Cerebellar cortex (tissue), 1 donor: ENCODE measurements at regions not wholly inside any gene's neighbourhood (a gene's known extent, or its start where the extent isn't known, plus 50 kb on each side); places are given as distances from the start of the nearest gene placed in this dataset.

Experiments used
- DNase-seq: peaks from one replicate; pipeline ENCODE4 v3.0.0-alpha.2; 2015; ENCODE audit warnings: low spot score

GRCh38 chr3:41041462-41041861 is 157.8 kb upstream of the CTNNB1 start:
- no peak for DNase-seq

- DNase-seq, result no peak
These were observed 157.4 kb upstream of the CTNNB1 start for GRCh38 chr3:41041899-41042298.

- no peak for DNase-seq
These were observed 154.8 kb upstream of the CTNNB1 start for GRCh38 chr3:41044523-41044922.

GRCh38 chr3:41045491-41045890 is 153.8 kb upstream of the CTNNB1 start:
- DNase-seq, result no peak

DNA sequence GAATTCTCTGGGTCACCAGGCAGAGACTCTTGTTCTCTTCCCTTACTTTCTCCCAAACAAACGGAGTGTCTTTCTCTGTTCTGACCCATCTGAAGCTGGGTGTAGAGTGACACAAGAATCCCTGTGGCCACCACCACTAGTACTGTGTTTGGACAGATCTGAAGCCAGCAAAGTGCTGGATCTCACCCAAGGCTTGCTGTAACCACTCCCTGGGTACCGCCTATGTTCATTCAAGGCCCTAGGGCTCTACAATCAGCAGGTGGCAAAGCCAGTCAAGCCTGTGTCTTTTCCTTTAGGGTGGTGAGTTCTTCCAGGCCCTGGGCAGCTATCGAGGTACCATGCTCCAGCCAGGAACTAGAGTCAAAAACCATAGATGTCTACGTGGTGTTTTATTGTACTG is 149.2 kb upstream of the CTNNB1 start:
- no peak for DNase-seq

DNA sequence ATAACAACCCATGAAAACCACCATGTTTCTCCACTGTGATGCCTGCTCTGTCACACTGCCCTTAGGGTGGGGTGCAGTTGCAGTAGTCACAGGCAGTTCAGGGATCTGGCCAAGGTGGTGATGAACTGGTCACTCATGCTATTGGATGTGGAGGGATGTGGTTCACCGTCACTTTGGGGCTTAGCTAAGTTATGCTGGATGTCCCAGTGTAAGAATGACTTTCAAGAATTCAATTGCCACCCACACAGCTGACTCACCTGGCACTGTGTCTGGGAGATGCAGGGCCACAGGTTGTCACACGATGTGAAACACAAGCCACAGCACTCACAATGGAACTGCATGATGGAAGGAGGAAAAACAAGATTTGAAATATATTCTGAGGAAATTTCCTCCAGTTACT is 146.1 kb upstream of the CTNNB1 start:
- DNase-seq, result no peak

- no peak for DNase-seq
These were observed 139.2 kb upstream of the CTNNB1 start for GRCh38 chr3:41060106-41060505.

DNA sequence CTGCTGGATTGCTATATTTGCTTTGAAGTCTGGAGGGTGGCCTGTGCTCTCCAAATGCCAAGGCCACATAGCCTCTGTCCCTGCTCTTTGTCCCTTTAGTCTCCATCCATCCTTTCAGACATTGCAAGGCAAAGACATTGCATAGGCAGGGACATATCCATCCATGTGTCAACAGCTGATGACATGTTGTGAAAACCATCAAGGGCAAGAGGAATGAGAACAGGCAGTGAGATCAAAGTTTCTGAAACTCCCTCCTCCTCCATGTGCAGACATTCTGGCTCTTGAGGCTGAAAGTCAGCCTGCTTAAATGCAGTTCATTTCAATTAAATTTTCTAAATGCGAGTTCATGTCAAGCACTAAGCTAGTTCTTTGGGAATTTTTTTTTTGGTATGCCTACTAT is 135.2 kb upstream of the CTNNB1 start:
- no peak for DNase-seq

GRCh38 chr3:41064526-41064925 is 134.8 kb upstream of the CTNNB1 start:
- DNase-seq, result no peak

- DNase-seq, result no peak
These were observed 134.0 kb upstream of the CTNNB1 start for GRCh38 chr3:41065340-41065739.

GRCh38 chr3:41073190-41073589 is 126.1 kb upstream of the CTNNB1 start:
- no peak for DNase-seq

GRCh38 chr3:41075975-41076374 is 123.3 kb upstream of the CTNNB1 start:
- no peak for DNase-seq

GRCh38 chr3:41076399-41076798 is 122.9 kb upstream of the CTNNB1 start:
- DNase-seq, result no peak

GRCh38 chr3:41080141-41080540 is 119.2 kb upstream of the CTNNB1 start:
- no peak for DNase-seq

DNA sequence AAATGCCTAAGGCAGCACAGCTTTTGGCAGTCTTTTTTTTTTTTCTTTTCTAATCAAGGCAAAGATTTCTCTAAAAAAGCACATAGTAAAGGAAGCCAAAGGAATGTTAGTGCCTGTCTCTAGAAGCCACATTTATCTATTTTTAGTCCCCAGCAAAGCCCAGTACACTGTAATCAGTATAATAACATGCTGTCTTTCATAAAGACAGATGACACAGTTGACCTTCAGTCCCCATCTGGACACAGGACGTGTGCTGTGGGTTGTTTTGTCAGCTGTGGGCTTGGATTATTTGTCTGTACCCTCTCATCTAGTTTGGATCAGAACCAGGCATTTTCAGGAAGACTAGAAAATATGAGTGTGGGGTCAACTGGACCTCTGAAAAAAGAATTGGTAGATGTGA is 110.4 kb upstream of the CTNNB1 start:
- DNase-seq, result no peak

DNA sequence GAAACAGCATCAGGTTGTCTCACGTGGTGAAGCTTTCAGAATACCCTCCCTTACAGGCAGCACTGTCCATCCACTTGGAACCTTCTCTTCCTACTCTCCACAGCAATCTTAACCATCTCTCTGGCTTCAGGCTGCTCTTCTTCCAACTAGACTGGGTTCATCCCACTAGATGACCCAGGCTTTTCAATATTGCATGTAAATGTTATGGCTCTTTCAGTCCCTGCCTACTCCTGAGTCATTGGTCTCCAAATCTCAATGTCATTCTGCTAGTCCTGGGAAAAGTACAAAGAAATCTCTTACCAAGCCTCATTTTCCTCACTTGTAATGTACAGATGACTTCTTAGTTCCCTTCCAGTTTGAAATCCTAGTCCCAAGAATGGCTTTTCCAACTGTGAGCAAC is 109.7 kb upstream of the CTNNB1 start:
- no peak for DNase-seq

GRCh38 chr3:41092844-41093243 is 106.5 kb upstream of the CTNNB1 start:
- DNase-seq, result no peak

GRCh38 chr3:41093476-41093875 is 105.8 kb upstream of the CTNNB1 start:
- no peak for DNase-seq

- DNase-seq, result peak; percentile 65
These were observed 105.0 kb upstream of the CTNNB1 start for GRCh38 chr3:41094351-41094750.

DNA sequence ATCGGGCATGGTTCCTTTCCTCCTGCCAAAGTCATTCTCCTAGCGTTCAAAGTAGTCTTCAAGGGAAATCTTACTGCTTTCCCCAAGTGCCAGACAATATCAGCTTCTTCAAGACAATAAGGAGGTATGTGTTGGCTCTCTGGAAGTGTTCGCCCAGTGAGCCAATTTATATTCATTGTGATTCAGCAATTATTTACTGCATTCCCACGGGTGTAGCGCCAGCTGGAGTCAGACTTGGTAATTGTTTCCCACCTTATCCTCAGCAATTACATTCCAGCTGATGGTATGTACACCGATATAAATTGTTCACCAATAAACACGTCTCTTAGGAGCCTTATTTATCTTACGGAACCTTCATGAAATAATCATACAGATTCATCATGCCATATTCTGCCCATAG is 103.6 kb upstream of the CTNNB1 start:
- no peak for DNase-seq

- no peak for DNase-seq
These were observed 101.3 kb upstream of the CTNNB1 start for GRCh38 chr3:41097896-41098496.

DNA sequence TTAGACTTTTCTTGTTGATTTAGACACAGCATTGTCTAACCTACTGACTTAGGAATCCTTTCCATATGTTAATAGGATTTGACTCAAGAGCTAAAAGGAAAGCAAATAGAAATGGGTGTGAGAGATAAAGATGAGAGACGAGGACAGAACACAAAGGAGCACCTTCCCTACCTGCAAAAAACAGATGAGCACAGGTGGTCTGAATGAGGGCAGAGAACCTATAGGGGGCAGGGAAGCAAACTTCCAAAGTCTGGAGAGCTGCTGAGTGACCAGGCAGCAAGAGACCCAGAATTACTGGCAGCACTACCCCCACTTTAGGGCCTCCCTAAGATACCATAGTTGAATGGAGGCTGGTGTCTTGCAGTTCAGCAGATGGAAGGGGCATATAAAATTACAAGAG is 98.1 kb upstream of the CTNNB1 start:
- no peak for DNase-seq

GRCh38 chr3:41102053-41102556 is 97.2 kb upstream of the CTNNB1 start:
- no peak for DNase-seq

DNA sequence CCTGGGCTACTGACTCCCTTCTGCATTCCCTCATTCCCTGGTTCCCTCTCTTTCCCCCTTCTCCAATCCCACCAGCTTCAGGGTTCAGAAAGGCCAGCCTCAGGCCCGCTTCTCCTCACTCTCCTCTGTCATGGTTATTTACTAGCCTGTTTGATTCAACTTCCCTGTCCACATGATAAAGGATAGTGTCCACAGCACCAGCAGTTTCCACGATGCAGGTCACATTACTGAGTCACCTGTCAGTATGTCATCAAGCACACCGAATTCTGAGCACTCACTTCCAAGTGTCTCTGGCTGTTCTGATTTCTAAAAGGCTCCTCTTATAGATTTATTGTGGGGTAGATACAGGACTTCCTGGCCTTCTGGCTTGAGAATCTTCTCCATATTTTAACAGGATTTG is 96.6 kb upstream of the CTNNB1 start:
- no peak for DNase-seq

DNA sequence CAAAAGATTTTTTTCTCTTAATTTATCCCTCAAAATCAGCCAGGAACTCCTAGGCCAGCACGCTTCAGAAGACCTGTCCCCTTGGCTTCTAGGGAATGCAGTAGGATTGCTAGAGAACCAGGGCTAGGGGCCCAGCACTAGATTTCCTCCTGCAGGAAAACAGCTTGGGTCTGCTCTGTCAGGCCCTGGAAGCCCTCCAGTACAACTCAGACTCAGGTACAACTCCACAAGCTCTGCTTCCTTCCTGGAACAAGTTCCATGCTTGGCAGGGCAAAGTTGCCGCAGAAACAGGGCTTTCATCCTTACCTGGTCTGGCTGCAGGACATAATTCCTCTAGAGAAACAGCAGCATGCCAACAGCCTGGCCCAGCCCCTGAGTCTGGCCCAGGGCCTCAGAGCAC is 96.1 kb upstream of the CTNNB1 start:
- DNase-seq, result peak; percentile 75
